DMS53 (cell line): ENCODE measurements at regions not wholly inside any gene's neighbourhood (a gene's known extent, or its start where the extent isn't known, plus 50 kb on each side); places are given as distances from the start of the nearest gene placed in this dataset.
"Not testable (repeated sequence)": the region's sequence is repeated elsewhere in the genome, so short reads cannot be mapped to it uniquely, and the experiment has no call there.

Experiments used
- DNase-seq: peaks from one replicate; lab custom pipeline; 2025; lab: John Stamatoyannopoulos, UW

DNA sequence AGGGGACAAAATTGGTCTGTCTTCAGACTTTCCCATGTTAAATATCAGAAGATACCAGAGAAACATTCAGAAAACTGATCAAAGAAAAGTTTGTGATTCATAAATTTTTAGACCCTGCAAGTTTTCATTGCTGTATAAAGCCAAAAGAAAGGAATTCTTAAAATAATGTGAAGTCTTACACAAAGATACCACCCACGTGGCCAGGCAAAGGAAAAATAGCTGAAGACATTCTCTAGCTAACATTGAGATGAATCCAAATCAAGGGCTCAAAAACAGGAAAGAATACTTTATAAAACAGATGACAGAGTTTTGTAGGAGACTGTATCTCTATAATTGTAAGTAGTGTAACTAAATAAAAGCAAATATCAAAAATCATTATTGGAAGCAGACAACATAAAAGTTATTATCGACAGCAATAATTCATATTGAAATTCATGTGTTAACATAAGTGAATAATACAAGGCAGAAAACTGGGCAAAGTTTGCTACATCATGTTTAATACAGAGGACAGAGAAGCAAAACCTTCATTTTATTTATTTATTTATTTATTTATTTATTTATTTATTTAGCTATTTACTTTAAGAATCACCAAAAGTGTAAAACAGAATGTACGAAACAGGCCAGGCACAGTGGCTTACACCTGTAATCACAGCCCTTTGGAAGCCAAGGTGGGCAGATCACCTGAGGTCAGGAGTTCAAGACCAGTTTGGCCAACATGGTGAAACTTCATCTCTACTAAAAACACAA is 204.6 kb upstream of the SLIT2 start:
- no peak for DNase-seq

DNA sequence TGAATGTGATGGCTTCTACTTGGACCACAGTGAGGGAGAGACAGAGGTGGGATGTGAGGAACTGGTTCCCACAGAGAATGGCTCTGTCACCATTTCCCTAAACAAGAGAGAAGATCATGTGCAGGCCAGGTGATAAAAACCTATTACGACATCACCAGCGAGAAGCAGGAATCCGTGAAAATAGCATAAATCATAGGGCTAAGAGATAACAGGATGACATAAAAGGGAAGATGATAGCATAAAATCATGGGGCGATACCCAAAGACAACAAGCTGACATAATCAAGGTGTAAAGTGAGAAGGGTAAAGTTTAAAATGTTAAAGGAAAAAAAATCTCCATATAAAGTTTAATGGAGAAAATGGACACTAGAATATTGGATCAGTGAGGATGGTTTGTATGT is 205.5 kb upstream of the SLIT2 start:
- DNase-seq: no peak

- DNase-seq: no peak
Measured at GRCh38 chr4:20044966-20045365, 206.7 kb upstream of the SLIT2 start.

DNA sequence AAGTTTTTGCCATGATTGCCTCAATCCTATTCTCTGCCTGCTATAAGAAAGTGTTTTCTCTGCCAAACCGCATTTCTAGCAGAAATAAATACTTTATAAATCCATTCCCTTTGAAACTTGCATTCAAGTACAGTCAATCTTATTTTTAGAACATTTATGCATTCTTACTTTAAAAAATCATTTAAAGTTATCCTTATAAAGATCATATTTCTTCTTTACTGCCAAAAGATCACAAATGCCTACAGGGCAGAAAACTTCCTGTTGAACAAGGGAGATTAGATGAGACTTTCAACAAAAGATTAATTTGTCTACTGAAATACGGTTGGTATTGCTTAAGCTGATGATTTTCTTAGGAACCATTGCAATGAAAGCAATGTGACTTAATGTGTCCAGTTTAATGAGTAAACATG is 207.2 kb upstream of the SLIT2 start:
- DNase-seq: no peak

GRCh38 chr4:20043991-20044390 is 207.7 kb upstream of the SLIT2 start:
- DNase-seq: no peak

DNA sequence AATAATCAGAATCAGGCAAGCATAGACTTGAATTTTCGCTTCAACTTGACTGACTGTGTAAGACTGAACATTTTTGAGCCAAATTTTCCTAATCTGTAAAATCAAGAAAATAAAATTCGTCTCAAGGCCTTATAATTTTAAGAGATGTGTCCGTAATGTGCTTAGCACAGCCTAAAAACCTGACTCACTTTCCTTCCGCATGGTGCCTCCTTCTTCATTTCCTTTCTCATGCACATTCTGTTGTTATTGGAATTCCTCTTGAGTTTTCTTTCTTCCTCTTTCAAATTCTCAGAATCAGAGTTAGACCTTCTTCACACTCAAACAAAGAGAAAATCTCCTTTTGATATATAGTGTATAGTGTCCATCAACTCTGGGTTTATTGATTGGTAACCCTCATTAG is 208.9 kb upstream of the SLIT2 start:
- DNase-seq: no peak

DNA sequence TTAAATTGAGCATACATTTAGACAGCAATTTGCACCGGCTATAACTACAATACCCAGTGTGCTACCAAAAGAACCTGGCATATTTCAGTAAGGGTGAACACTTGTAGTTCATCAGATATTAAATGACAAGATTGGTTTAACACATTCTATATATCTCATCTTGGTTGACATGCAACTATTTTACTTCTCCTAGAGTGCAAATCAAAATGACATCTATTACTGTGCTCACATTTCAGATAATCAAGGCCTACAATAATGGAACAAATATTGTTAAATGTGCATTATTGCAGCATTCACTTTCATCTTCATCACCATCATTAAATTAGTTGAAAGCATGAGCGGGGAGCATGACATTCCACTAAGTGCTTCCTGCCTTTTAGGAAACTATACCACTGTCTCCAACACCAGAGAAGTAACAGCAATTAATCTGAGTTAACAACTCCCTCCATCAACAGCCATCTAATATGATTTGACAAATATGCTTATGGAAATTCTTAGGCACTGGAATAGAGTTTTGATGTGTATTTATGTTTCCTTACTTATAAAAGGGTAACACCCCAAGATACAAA is 209.8 kb upstream of the SLIT2 start:
- no peak for DNase-seq

- no peak for DNase-seq
Measured at GRCh38 chr4:20037745-20038144, 214.0 kb upstream of the SLIT2 start.

DNA sequence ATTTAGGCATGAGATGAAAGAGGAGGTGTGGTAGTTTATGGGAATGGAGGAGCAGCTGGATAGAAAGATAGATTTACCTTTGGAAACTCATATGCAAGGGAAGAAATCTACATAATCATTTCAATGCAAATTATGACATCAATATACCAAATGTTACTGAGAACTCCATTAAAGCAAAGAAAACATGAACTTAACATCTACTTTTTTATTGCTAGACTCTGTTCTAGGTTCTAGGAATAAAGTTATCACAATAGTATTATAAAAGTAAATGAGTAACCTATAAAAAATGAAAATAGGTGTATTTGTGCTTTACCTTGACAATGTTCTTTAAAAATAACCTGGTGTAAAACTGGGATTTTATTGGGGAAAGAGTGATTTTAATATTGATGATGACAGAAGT is 221.6 kb upstream of the SLIT2 start:
- DNase-seq: no peak

DNA sequence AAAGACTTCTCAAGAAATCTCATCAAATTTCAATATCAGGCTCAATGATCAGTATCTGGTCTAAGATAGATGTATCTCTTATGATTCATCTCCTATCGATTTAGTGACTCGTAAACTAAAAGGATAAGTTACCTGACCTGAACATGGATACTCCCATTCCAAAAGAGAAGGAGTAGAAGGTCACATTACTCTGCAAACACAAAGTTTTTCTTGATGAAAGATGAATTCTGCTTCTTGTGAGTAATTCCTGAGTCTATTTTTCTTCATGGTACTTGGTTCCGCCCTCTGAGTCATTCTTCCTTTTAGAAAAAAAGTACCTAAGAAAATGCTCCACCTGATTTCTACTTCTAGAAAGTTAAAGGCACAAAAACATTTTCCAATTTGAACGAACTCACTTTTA is 223.1 kb upstream of the SLIT2 start:
- peak; percentile 18 for DNase-seq

- DNase-seq: no peak
Measured at GRCh38 chr4:20026456-20026855, 225.2 kb upstream of the SLIT2 start.

- DNase-seq: no peak
Measured at GRCh38 chr4:20022471-20022870, 229.2 kb upstream of the SLIT2 start.

GRCh38 chr4:20020056-20020455 is 231.6 kb upstream of the SLIT2 start:
- DNase-seq: no peak

- no peak for DNase-seq
Measured at GRCh38 chr4:20019310-20020015, 232.2 kb upstream of the SLIT2 start.

DNA sequence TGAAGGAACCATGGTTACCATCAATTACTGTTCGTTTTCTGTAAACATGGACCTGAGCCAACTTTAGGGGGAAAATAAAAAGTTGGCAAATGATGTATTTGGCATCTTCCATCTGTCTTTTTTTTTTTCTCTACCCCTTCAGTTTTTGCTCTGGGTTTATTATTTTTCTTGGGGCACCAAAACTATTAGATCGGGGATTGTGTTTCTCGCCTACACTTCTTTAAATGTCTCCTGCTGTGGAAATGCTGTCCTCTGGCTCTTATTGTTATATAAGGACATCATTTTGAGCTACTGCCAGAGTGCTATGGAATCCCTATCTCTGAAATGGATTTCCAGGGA is 234.0 kb upstream of the SLIT2 start:
- DNase-seq: no peak

DNA sequence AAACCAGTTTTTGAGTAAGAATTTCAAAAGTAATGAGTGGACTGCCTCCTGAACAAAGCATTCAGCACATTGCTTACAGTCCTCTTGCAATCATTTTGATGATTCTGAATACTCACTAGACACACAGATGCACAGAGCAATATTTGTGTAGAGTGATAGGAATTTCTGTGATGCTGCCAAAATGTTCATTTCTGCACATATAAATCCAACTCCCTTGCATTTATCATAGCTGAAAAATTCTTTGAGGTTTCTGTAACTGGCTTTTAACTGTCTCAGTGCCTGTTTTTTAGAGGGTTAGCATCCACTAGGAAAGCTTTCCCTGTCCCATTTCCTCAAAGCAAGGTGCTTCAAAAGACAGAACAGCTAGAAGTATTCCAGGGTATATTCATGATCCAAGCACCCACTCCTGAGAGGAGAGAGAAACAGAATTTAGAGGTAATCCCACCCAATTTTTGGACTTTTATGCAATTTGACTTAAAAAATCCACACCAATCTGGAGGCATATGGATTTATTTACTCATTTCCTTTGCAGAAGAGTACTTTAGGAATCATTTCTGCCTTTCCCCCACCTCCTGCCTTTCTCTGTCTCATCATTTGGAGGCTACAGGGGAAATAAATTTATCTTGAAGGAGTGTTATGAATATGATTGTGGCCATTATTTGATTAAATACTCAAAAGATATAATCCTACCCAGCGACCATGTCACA is 234.5 kb upstream of the SLIT2 start:
- DNase-seq: no peak

- DNase-seq: peak; percentile 90
Measured at GRCh38 chr4:20015636-20016224, 236.0 kb upstream of the SLIT2 start.

GRCh38 chr4:20003836-20004558 is 247.7 kb upstream of the SLIT2 start:
- DNase-seq: not testable (repeated sequence)

DNA sequence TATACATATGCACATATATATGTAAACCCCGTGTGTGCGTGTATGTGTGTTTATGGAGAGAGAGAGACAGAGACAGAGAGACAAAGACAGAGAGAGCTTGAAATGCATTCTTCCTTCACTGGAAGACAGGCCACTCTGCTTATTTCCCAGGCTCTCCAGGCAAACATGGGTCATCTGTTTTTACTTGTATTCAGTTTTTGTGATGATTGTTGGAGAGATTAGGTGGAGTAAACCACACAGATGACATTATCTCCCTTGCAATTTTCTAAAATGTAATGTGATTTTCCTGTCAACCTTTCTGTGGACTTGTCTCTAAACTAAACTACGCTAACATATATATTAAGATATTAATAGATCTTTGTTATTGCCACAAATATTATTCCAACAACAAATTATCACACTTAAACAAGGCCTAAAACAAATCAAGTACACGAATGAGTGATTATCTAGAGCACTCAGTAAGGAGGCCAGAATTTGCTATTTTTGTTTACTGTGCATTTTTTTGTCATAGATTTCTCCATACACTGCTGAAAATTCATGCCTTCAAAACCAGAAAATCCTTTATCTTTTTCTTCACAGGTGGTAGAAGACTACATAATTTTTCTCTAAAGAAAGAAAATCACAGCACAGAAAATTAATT is 251.8 kb upstream of the SLIT2 start:
- DNase-seq: no peak

DNA sequence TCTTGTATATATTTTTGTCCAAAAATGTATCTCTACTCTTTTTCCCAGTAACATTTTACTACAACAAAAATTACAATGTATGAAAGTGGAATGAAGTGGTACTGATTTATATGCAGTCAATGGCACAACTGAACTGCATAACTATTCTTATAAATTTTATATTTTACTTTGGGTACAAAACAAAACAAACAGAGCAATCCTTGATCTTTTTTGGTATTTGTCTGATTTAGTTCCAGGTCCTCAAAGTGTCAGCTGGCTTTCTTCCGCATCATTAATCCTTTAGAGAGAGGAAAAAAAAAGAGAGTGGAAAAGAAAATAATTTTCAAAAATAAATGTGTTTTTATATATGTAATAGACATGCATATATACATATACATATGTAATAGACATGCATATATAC is 252.4 kb upstream of the SLIT2 start:
- no peak for DNase-seq

DNA sequence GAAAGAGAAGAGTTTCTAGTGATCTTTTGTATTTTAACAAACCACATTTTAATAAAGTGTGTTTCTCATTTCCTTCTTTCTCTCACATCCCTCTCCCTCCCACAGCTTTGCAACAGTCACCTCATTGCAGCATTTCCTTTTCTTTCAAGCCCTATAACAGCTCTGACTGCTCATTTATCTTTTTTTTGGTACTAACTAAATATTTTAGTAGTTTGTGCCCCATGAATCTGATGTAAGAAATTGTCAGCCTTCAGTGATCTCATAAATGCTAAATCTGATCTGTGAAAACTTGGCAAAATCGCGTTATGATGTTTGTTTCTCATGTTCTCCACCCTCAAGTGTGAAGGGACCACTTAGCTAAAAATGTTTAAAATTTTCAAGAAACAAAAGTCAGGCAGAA is 258.5 kb upstream of the SLIT2 start:
- DNase-seq: no peak
